Breast epithelium (tissue), 4 donors: ENCODE measurements at regions not wholly inside any gene's neighbourhood (a gene's known extent, or its start where the extent isn't known, plus 50 kb on each side); places are given as distances from the start of the nearest gene placed in this dataset.

Experiments
- DNase-seq, 2 donors: peaks; one replicate each; pipeline ENCODE4 v3.0.0-alpha.2; 2019; ENCODE audit warnings: low spot score in 2 of 2
- H3K27ac ChIP-seq, 2 donors: fragments of 200-600 bp; sonication (generic) in 1 of 2; one replicate each; pipeline ENCODE4 v1.5.1; 2016 to 2019; ENCODE audit warnings: mild to moderate bottlenecking in 1 of 2
- H3K27me3 ChIP-seq, 2 donors: fragments of 200-600 bp; sonication (generic) in 1 of 2; one replicate each; pipeline versions ENCODE4 v1.5.1 to v1.6.0; 2017 to 2019; ENCODE audit warnings: control low read depth in 1 of 2, mild to moderate bottlenecking in 1 of 2
- H3K36me3 ChIP-seq: fragments of 200-600 bp; one replicate; pipeline ENCODE4 v1.5.1; 2019
- H3K4me1 ChIP-seq, 2 donors: fragments of 200-600 bp; sonication (generic); one replicate each; pipeline ENCODE4 v1.5.1; 2016 to 2019; ENCODE audit warnings: control low read depth in 1 of 2
- H3K4me3 ChIP-seq, 3 donors: fragments of 200-600 bp; sonication (generic); 1 replicate in 2 of 3; 2 replicates in 1 of 3; pipeline ENCODE4 v1.5.1; 2016 to 2019; ENCODE audit warnings: mild to moderate bottlenecking in 3 of 3, moderate library complexity in 2 of 3
- H3K9me3 ChIP-seq, 2 donors: fragments of 200-600 bp; sonication (generic) in 1 of 2; one replicate each; pipeline ENCODE4 v1.5.1; 2016 to 2019; ENCODE audit warnings: control low read depth in 1 of 2
- POLR2A ChIP-seq: fragments of 450-650 bp; IDR thresholded peaks from one replicate; pipeline ENCODE4 v1.6.1; 2016; ENCODE audit warnings: antibody characterized with exemption, mild to moderate bottlenecking, moderate library complexity
- POLR2AphosphoS5 ChIP-seq, 3 donors: sonication (generic); formaldehyde crosslinking; IDR thresholded peaks; one replicate each; pipeline ENCODE4 v1.6.1; 2017; ENCODE audit warnings: antibody characterized with exemption in 3 of 3
- intact Hi-C: fragments of 100-400 bp; cut with DNase I; formaldehyde crosslinking; loops from one replicate; pipeline ENCODE4 v1.15.1; 2023; ENCODE audit warnings: low total_unique reads
- TF ChIP-seq, protein P1 (sequence below), 3 donors: fragments of 450-650 bp; IDR thresholded peaks; one replicate each; pipeline ENCODE4 v1.5.1; 2016 to 2017; ENCODE audit warnings: antibody characterized with exemption in 3 of 3, mild to moderate bottlenecking in 3 of 3, moderate library complexity in 3 of 3

DNA sequence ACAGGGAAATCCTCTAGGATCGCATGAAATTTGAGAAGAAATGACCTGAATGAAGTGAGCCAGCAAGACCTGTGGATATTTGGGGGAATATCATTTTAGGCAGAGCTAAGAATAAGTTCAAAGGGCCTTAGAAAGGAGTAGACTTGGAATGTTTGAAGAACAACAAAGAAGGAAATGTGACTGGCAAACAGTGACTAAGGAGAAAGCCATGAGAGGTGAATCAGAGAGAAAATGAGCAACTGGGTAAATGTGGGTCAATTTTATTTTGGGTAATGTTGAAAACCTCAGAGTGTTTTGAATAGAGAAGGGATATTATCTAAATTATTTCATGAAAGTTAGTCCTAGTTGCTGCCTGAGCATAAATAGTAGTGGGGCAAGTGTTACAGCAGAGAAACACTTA lies 672.8 kb downstream of the LMO4 start:
- H3K27ac ChIP-seq: no peak overlapping the region
- H3K27me3 ChIP-seq: no peaks in the 10 kb centered on the region
- intact Hi-C loops: no loop called here
- TF ChIP-seq POLR2AphosphoS5 (IDR thresholded peaks at IDR 0.05) (no peak), POLR2A (no peak)
- TF ChIP-seq, protein P1, sequence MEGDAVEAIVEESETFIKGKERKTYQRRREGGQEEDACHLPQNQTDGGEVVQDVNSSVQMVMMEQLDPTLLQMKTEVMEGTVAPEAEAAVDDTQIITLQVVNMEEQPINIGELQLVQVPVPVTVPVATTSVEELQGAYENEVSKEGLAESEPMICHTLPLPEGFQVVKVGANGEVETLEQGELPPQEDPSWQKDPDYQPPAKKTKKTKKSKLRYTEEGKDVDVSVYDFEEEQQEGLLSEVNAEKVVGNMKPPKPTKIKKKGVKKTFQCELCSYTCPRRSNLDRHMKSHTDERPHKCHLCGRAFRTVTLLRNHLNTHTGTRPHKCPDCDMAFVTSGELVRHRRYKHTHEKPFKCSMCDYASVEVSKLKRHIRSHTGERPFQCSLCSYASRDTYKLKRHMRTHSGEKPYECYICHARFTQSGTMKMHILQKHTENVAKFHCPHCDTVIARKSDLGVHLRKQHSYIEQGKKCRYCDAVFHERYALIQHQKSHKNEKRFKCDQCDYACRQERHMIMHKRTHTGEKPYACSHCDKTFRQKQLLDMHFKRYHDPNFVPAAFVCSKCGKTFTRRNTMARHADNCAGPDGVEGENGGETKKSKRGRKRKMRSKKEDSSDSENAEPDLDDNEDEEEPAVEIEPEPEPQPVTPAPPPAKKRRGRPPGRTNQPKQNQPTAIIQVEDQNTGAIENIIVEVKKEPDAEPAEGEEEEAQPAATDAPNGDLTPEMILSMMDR (IDR thresholded peaks at IDR 0.05): no peak
- no peak for DNase-seq
- H3K4me1 ChIP-seq: no peaks in the 10 kb centered on the region
- H3K36me3 ChIP-seq: no peaks in the 10 kb centered on the region
- H3K9me3 ChIP-seq: no peaks in the 10 kb centered on the region
- no peak overlapping the region for H3K4me3 ChIP-seq

DNA sequence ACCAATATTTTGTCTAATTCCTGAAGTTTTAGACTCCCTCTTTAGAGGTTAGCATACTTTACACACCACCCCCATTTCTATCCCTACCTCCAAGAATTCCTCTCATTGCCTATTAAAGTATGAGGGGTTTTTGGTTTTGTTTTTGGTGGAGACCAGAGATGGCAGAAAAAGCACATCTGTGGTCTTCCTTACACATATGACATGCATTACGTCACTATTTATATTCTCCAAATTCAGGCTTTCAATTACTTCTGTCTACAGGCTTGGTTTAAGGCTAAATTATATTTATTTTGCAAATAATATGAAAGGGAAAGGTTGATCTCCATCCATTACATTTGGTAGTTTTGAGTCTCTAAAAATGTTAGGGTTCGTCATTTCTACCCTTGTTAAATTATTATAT lies 674.6 kb downstream of the LMO4 start:
- Histone ChIP-seq H3K27ac (no peak overlapping the region), H3K36me3 (no peaks in the 10 kb centered on the region), H3K27me3 (no peaks in the 10 kb centered on the region), H3K4me3 (no peak overlapping the region), H3K4me1 (no peaks in the 10 kb centered on the region), H3K9me3 (no peaks in the 10 kb centered on the region)
- TF ChIP-seq POLR2AphosphoS5 (IDR thresholded peaks at IDR 0.05) (no peak), POLR2A (no peak)
- TF ChIP-seq, protein P1 (IDR thresholded peaks at IDR 0.05): no peak
- no peak for DNase-seq
- intact Hi-C loops: no loop called here

DNA sequence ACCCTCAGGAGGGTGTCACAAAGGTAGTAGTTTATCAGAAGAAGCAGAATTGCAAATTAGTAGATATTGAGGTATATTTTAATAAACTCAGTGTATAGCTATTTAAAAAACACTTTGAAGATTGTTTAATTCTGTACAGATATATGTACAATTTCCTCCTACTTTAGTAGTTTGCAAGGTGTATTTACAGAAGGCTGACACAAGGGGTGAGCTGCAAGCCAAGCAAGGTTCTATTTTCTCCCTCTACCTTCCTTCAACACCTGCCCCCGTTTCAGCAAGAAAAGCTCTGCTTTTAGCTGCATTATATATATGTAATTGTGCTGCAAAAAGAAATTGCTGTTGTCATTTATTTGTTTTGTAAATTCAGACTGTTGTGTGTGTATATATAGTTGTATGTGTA lies 674.2 kb upstream of the PKN2 start:
- Histone ChIP-seq H3K4me3 (no peak overlapping the region), H3K9me3 (no peaks in the 10 kb centered on the region), H3K27ac (no peak overlapping the region), H3K4me1 (no peaks in the 10 kb centered on the region), H3K36me3 (no peaks in the 10 kb centered on the region), H3K27me3 (no peaks in the 10 kb centered on the region)
- TF ChIP-seq POLR2A (no peak), POLR2AphosphoS5 (IDR thresholded peaks at IDR 0.05) (no peak)
- TF ChIP-seq, protein P1 (IDR thresholded peaks at IDR 0.05): no peak
- intact Hi-C loops: no loop called here
- no peak for DNase-seq

DNA sequence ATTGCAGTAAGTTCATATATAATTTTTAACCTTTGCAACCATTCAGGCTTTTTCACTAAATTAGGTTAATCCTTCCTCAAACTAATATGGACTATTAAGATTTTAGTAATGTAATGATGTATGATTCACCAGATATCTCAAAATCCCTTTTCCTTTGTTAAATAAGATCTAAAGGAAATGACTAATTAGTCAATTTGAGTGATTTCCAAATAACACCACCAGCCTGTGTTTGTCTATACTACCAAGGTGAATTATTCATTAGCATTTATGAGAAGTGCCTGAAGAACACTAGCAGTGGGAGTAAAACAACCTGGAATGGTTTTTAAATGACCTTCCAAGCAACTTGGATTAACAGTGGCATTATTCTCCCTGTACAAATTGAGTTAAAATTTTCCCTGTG lies 670.6 kb upstream of the PKN2 start:
- H3K27ac ChIP-seq: no peak overlapping the region
- no peak for DNase-seq
- intact Hi-C loops: no loop called here
- TF ChIP-seq POLR2A: no peak
- no peak for TF ChIP-seq POLR2AphosphoS5 (IDR thresholded peaks at IDR 0.05)
- TF ChIP-seq, protein P1 (IDR thresholded peaks at IDR 0.05): no peak
- H3K27me3 ChIP-seq: no peaks in the 10 kb centered on the region
- H3K36me3 ChIP-seq: no peaks in the 10 kb centered on the region
- H3K9me3 ChIP-seq: no peaks in the 10 kb centered on the region
- no peak overlapping the region for H3K4me3 ChIP-seq
- no peaks in the 10 kb centered on the region for H3K4me1 ChIP-seq

DNA sequence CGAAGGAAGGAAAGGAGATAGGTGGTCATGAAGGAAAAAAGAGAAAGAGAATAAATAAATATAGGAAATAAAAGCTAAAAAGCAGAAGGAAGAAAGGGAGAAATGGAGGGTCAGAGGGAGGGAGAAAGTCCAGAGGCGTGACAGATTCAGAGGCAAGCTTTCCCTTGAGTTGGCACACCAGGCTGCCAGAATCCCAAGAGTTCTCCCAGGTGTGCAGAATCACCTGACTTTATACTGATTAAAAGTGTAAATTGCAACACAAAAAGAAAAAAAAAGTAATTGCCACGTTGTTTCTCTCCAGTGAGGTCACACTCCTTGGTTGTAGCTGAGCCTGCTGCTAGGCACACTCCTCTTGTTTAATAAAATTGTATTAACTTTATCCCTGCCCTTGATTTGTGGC lies 669.9 kb upstream of the PKN2 start:
- Histone ChIP-seq H3K4me1 (no peaks in the 10 kb centered on the region), H3K27ac (no peak overlapping the region), H3K4me3 (no peak overlapping the region), H3K27me3 (no peaks in the 10 kb centered on the region), H3K36me3 (no peaks in the 10 kb centered on the region), H3K9me3 (no peaks in the 10 kb centered on the region)
- no peak for DNase-seq
- TF ChIP-seq, protein P1 (IDR thresholded peaks at IDR 0.05): no peak
- no peak for TF ChIP-seq POLR2AphosphoS5 (IDR thresholded peaks at IDR 0.05)
- no peak for TF ChIP-seq POLR2A
- intact Hi-C loops: no loop called here
